Naive thymus-derived CD4-positive, alpha-beta T cell (primary cell): ENCODE measurements at regions not wholly inside any gene's neighbourhood (a gene's known extent, or its start where the extent isn't known, plus 50 kb on each side); places are given as distances from the start of the nearest gene placed in this dataset.

Source experiments
- ATAC-seq: fragments of 150-1000 bp; cut with Tn5 transposase; 2 replicates; pipeline ENCODE4 v1.10.0; 2021; ENCODE audit warnings: mild to moderate bottlenecking, moderate library complexity
- CTCF ChIA-PET: fragments of 350-600 bp; sonication (Branson Sonifier 250); formaldehyde crosslinking; loops from one replicate; lab custom pipeline; 2021; ENCODE audit warnings: antibody characterized with exemption; lab: Charles Lee
- POLR2A ChIA-PET: fragments of 350-600 bp; sonication (Branson Sonifier 250); formaldehyde crosslinking; loops from one replicate; lab custom pipeline; 2021; ENCODE audit warnings: antibody characterized with exemption, inconsistent platforms; lab: Charles Lee
- DNase-seq, 9 donors: peaks; one replicate each; pipeline versions ENCODE4 v3.0.0 to v3.0.0-alpha.2; 2020 to 2022; ENCODE audit warnings: mixed read lengths in 1 of 9
- H3K27ac ChIP-seq: one replicate; pipeline ENCODE4 v1.7.0; 2013; ENCODE audit warnings: mild to moderate bottlenecking, low read depth, low read length, moderate library complexity
- H3K27me3 ChIP-seq, 2 donors: one replicate each; pipeline ENCODE4 v1.7.0; 2013; ENCODE audit warnings: low read length in 2 of 2, mild to moderate bottlenecking in 2 of 2, moderate library complexity in 2 of 2; ENCODE audit not compliant: control insufficient read depth in 2 of 2, insufficient read depth in 2 of 2
- H3K36me3 ChIP-seq, 3 experiments: 1 replicate in 2 of 3; 2 replicates in 1 of 3; pipeline ENCODE4 v1.7.0; 2013; ENCODE audit warnings: low read length in 3 of 3, mild to moderate bottlenecking in 3 of 3, moderate library complexity in 1 of 3; ENCODE audit not compliant: insufficient read depth in 3 of 3, control insufficient read depth in 2 of 3
- H3K4me1 ChIP-seq, 2 donors: one replicate each; pipeline ENCODE4 v1.7.0; 2013; ENCODE audit warnings: low read length in 2 of 2, mild to moderate bottlenecking in 2 of 2, moderate library complexity in 1 of 2; ENCODE audit not compliant: control insufficient read depth in 2 of 2, insufficient read depth in 2 of 2
- H3K4me3 ChIP-seq: 2 replicates; pipeline ENCODE4 v1.7.0; 2013; ENCODE audit warnings: mild to moderate bottlenecking, low read length
- H3K9me3 ChIP-seq, 3 experiments: 1 replicate in 2 of 3; 2 replicates in 1 of 3; pipeline ENCODE4 v1.7.0; 2013; ENCODE audit warnings: low read length in 3 of 3; ENCODE audit not compliant: control insufficient read depth in 2 of 3
- H3K27ac Mint-ChIP-seq, 9 donors: one replicate each; pipeline ENCODE4 v1.8.0; 2020 to 2022; ENCODE audit warnings: mixed read lengths in 9 of 9, mild to moderate bottlenecking in 8 of 9, moderate library complexity in 5 of 9, inconsistent platforms in 2 of 9
- H3K27me3 Mint-ChIP-seq, 5 donors: one replicate each; pipeline ENCODE4 v1.8.0; 2021 to 2022; ENCODE audit warnings: mixed read lengths in 5 of 5, mild to moderate bottlenecking in 1 of 5
- H3K36me3 Mint-ChIP-seq, 5 donors: one replicate each; pipeline ENCODE4 v1.8.0; 2020 to 2022; ENCODE audit warnings: mixed read lengths in 5 of 5, mild to moderate bottlenecking in 3 of 5, inconsistent platforms in 1 of 5
- H3K4me1 Mint-ChIP-seq, 7 donors: one replicate each; pipeline ENCODE4 v1.8.0; 2020 to 2022; ENCODE audit warnings: mixed read lengths in 7 of 7, mild to moderate bottlenecking in 3 of 7, inconsistent platforms in 1 of 7
- H3K4me3 Mint-ChIP-seq, 10 donors: one replicate each; pipeline ENCODE4 v1.8.0; 2020 to 2022; ENCODE audit warnings: mild to moderate bottlenecking in 10 of 10, mixed read lengths in 10 of 10, moderate library complexity in 6 of 10, inconsistent platforms in 2 of 10
- H3K9me3 Mint-ChIP-seq, 11 donors: one replicate each; pipeline ENCODE4 v1.8.0; 2020 to 2022; ENCODE audit warnings: mixed read lengths in 11 of 11, mild to moderate bottlenecking in 4 of 11, inconsistent platforms in 1 of 11, moderate library complexity in 1 of 11
- intact Hi-C, 2 donors: fragments of 100-400 bp; cut with micrococcal nuclease; formaldehyde crosslinking; loops; one replicate each; pipeline ENCODE4 v1.15.1; 2023

- no peaks in the 10 kb centered on the region for H3K9me3 ChIP-seq
- H3K4me3 ChIP-seq: no peak overlapping the region
- Mint-ChIP-seq H3K36me3 (no peaks in the 10 kb centered on the region), H3K27me3 (no peaks in the 10 kb centered on the region), H3K9me3 (peaks cover 0 to 7% (median 4%) of the 10 kb centered on the region in 11 donors), H3K4me3 (no peak overlapping the region), H3K4me1 (no peaks in the 10 kb centered on the region), H3K27ac (no peak overlapping the region)
- no peaks in the 10 kb centered on the region for H3K27me3 ChIP-seq
- DNase-seq (no peak), ATAC-seq (no peak)
- no peaks in the 10 kb centered on the region for H3K4me1 ChIP-seq
- intact Hi-C loops: no loop called here
- CTCF ChIA-PET: no interaction called here
- H3K27ac ChIP-seq: no peak overlapping the region
- H3K36me3 ChIP-seq: no peaks in the 10 kb centered on the region
- POLR2A ChIA-PET: no interaction called here
These were observed 634.1 kb downstream of the FSCB start for GRCh38 chr14:43872752-43873655.

- Mint-ChIP-seq H3K9me3 (peaks cover 0 to 12% (median 4%) of the 10 kb centered on the region in 11 donors), H3K36me3 (no peaks in the 10 kb centered on the region), H3K27ac (no peak overlapping the region), H3K4me1 (no peaks in the 10 kb centered on the region), H3K27me3 (no peaks in the 10 kb centered on the region), H3K4me3 (no peak overlapping the region)
- DNase-seq: no peak
- H3K27me3 ChIP-seq: no peaks in the 10 kb centered on the region
- intact Hi-C loops: no loop called here
- no peaks in the 10 kb centered on the region for H3K36me3 ChIP-seq
- no peaks in the 10 kb centered on the region for H3K9me3 ChIP-seq
- ATAC-seq: no peak
- ChIA-PET POLR2A (no interaction called here), CTCF (no interaction called here)
- H3K27ac ChIP-seq: no peak overlapping the region
- no peak overlapping the region for H3K4me3 ChIP-seq
- no peaks in the 10 kb centered on the region for H3K4me1 ChIP-seq
These were observed 634.9 kb downstream of the FSCB start for GRCh38 chr14:43872222-43872621.

- intact Hi-C loops: no loop called here
- H3K27ac Mint-ChIP-seq: no peak overlapping the region
These were observed 648.1 kb downstream of the FSCB start for GRCh38 chr14:43858981-43859380.

GRCh38 chr14:43855556-43855955 is 651.5 kb downstream of the FSCB start:
- Histone ChIP-seq H3K4me3 (no peak overlapping the region), H3K27ac (no peak overlapping the region), H3K4me1 (no peaks in the 10 kb centered on the region), H3K36me3 (no peaks in the 10 kb centered on the region), H3K27me3 (no peaks in the 10 kb centered on the region), H3K9me3 (no peaks in the 10 kb centered on the region)
- POLR2A ChIA-PET: no interaction called here
- H3K27me3 Mint-ChIP-seq: no peaks in the 10 kb centered on the region
- H3K9me3 Mint-ChIP-seq: peaks cover 4 to 22% (median 8%) of the 10 kb centered on the region in 11 donors
- H3K4me1 Mint-ChIP-seq: no peaks in the 10 kb centered on the region
- no peak for ATAC-seq
- intact Hi-C loops: no loop called here
- DNase-seq: no peak
- no peak overlapping the region for H3K27ac Mint-ChIP-seq
- CTCF ChIA-PET: no interaction called here
- H3K36me3 Mint-ChIP-seq: no peaks in the 10 kb centered on the region
- H3K4me3 Mint-ChIP-seq: no peak overlapping the region

More at GRCh38 chr14:43858981-43859380, 648.1 kb downstream of the FSCB start:
- H3K4me3 Mint-ChIP-seq: no peak overlapping the region
- H3K4me1 ChIP-seq: no peaks in the 10 kb centered on the region
- CTCF ChIA-PET: no interaction called here
- H3K9me3 ChIP-seq: no peaks in the 10 kb centered on the region
- H3K4me3 ChIP-seq: no peak overlapping the region
- H3K27ac ChIP-seq: no peak overlapping the region
- H3K36me3 Mint-ChIP-seq: no peaks in the 10 kb centered on the region
- DNase-seq: no peak
- POLR2A ChIA-PET: interaction anchor here (0.8 kb wide), 1 partner anchor 1528 kb away, joined by 3 read pairs; no protein-coding TSS in a partner anchor
- peaks cover 1 to 16% (median 6%) of the 10 kb centered on the region in 11 donors for H3K9me3 Mint-ChIP-seq
- H3K4me1 Mint-ChIP-seq: no peaks in the 10 kb centered on the region
- no peaks in the 10 kb centered on the region for H3K36me3 ChIP-seq
- no peaks in the 10 kb centered on the region for H3K27me3 Mint-ChIP-seq
- H3K27me3 ChIP-seq: no peaks in the 10 kb centered on the region
- ATAC-seq: no peak

- no peak for ATAC-seq
- POLR2A ChIA-PET: no interaction called here
- CTCF ChIA-PET: no interaction called here
- Mint-ChIP-seq H3K4me3 (no peak overlapping the region), H3K4me1 (no peaks in the 10 kb centered on the region), H3K36me3 (no peaks in the 10 kb centered on the region), H3K27ac (no peak overlapping the region), H3K27me3 (no peaks in the 10 kb centered on the region), H3K9me3 (peaks cover 4 to 22% (median 8%) of the 10 kb centered on the region in 11 donors)
- H3K27me3 ChIP-seq: no peaks in the 10 kb centered on the region
- no peak overlapping the region for H3K27ac ChIP-seq
- no peak overlapping the region for H3K4me3 ChIP-seq
- intact Hi-C loops: no loop called here
- no peaks in the 10 kb centered on the region for H3K4me1 ChIP-seq
- no peaks in the 10 kb centered on the region for H3K36me3 ChIP-seq
- H3K9me3 ChIP-seq: no peaks in the 10 kb centered on the region
- no peak for DNase-seq
These were observed 653.5 kb downstream of the FSCB start for GRCh38 chr14:43853541-43853940.

GRCh38 chr14:43803076-43803689 is 703.9 kb downstream of the FSCB start:
- Histone ChIP-seq H3K36me3 (no peaks in the 10 kb centered on the region), H3K27me3 (no peaks in the 10 kb centered on the region), H3K4me1 (no peaks in the 10 kb centered on the region), H3K27ac (no peak overlapping the region), H3K4me3 (no peak overlapping the region), H3K9me3 (no peaks in the 10 kb centered on the region)
- ChIA-PET POLR2A (no interaction called here), CTCF (interaction anchor here (0.7 kb wide), 1 partner anchor 32 kb away, joined by 3 read pairs; no protein-coding TSS in a partner anchor)
- H3K4me1 Mint-ChIP-seq: no peaks in the 10 kb centered on the region
- intact Hi-C loops: no loop called here
- no peak overlapping the region for H3K27ac Mint-ChIP-seq
- no peak overlapping the region for H3K4me3 Mint-ChIP-seq
- peaks cover 4 to 41% (median 18%) of the 10 kb centered on the region in 11 donors for H3K9me3 Mint-ChIP-seq
- no peaks in the 10 kb centered on the region for H3K27me3 Mint-ChIP-seq
- no peak for DNase-seq
- H3K36me3 Mint-ChIP-seq: no peaks in the 10 kb centered on the region
- ATAC-seq: no peak
